HL-60 (cell line): ENCODE measurements at regions not wholly inside any gene's neighbourhood (a gene's known extent, or its start where the extent isn't known, plus 50 kb on each side); places are given as distances from the start of the nearest gene placed in this dataset.

Source experiments
- GABPA ChIP-seq: IDR thresholded peaks from 2 replicates; pipeline ENCODE4 v1.6.1; 2012; ENCODE audit warnings: low read depth
- POLR2AphosphoS5 ChIP-seq: IDR thresholded peaks from 2 replicates; pipeline ENCODE4 v1.6.1; 2012; ENCODE audit warnings: low read depth
- SPI1 ChIP-seq: IDR thresholded peaks from 2 replicates; pipeline ENCODE4 v1.6.1; 2012; ENCODE audit warnings: low read depth, mild to moderate bottlenecking, borderline replicate concordance
- TF ChIP-seq, protein P1 (sequence below): IDR thresholded peaks from one replicate; pipeline ENCODE4 v1.5.1; 2011; ENCODE audit warnings: low read length, control low read depth, inconsistent platforms; ENCODE audit not compliant: insufficient read depth
- TF ChIP-seq, protein P2 (sequence below): IDR thresholded peaks from 2 replicates; pipeline ENCODE4 v1.6.1; 2012; ENCODE audit warnings: low read depth; ENCODE audit not compliant: insufficient replicate concordance

GRCh38 chr2:16081316-16082200, 141.2 kb downstream of the MYCN start:
- TF ChIP-seq, protein P1, sequence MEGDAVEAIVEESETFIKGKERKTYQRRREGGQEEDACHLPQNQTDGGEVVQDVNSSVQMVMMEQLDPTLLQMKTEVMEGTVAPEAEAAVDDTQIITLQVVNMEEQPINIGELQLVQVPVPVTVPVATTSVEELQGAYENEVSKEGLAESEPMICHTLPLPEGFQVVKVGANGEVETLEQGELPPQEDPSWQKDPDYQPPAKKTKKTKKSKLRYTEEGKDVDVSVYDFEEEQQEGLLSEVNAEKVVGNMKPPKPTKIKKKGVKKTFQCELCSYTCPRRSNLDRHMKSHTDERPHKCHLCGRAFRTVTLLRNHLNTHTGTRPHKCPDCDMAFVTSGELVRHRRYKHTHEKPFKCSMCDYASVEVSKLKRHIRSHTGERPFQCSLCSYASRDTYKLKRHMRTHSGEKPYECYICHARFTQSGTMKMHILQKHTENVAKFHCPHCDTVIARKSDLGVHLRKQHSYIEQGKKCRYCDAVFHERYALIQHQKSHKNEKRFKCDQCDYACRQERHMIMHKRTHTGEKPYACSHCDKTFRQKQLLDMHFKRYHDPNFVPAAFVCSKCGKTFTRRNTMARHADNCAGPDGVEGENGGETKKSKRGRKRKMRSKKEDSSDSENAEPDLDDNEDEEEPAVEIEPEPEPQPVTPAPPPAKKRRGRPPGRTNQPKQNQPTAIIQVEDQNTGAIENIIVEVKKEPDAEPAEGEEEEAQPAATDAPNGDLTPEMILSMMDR, result no peak
- TF ChIP-seq, protein P2, sequence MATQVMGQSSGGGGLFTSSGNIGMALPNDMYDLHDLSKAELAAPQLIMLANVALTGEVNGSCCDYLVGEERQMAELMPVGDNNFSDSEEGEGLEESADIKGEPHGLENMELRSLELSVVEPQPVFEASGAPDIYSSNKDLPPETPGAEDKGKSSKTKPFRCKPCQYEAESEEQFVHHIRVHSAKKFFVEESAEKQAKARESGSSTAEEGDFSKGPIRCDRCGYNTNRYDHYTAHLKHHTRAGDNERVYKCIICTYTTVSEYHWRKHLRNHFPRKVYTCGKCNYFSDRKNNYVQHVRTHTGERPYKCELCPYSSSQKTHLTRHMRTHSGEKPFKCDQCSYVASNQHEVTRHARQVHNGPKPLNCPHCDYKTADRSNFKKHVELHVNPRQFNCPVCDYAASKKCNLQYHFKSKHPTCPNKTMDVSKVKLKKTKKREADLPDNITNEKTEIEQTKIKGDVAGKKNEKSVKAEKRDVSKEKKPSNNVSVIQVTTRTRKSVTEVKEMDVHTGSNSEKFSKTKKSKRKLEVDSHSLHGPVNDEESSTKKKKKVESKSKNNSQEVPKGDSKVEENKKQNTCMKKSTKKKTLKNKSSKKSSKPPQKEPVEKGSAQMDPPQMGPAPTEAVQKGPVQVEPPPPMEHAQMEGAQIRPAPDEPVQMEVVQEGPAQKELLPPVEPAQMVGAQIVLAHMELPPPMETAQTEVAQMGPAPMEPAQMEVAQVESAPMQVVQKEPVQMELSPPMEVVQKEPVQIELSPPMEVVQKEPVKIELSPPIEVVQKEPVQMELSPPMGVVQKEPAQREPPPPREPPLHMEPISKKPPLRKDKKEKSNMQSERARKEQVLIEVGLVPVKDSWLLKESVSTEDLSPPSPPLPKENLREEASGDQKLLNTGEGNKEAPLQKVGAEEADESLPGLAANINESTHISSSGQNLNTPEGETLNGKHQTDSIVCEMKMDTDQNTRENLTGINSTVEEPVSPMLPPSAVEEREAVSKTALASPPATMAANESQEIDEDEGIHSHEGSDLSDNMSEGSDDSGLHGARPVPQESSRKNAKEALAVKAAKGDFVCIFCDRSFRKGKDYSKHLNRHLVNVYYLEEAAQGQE, result no peak
- TF ChIP-seq GABPA, result no peak
- TF ChIP-seq POLR2AphosphoS5, result no peak
- no peak for TF ChIP-seq SPI1
